Spleen (tissue), 11 donors: ENCODE measurements at regions not wholly inside any gene's neighbourhood (a gene's known extent, or its start where the extent isn't known, plus 50 kb on each side); places are given as distances from the start of the nearest gene placed in this dataset.

Experiments used
- DNase-seq: peaks from one replicate; pipeline ENCODE4 v3.0.0-alpha.2; 2020
- H3K27ac ChIP-seq, 8 donors: fragments of 200-600 bp; sonication (generic) in 7 of 8; 1 replicate in 4 of 8; 2 replicates in 4 of 8; pipeline versions ENCODE4 v1.5.0 to v1.8.0; 2016 to 2021; ENCODE audit warnings: inconsistent platforms in 4 of 8, mild to moderate bottlenecking in 4 of 8, moderate library complexity in 1 of 8
- H3K27me3 ChIP-seq, 7 donors: fragments of 200-600 bp; sonication (generic) in 6 of 7; replicated peaks in 1 of 7; 1 replicate in 4 of 7; 2 replicates in 3 of 7; pipeline versions ENCODE4 v1.5.0 to v1.8.0; 2016 to 2021; ENCODE audit warnings: inconsistent platforms in 3 of 7, mild to moderate bottlenecking in 1 of 7
- H3K36me3 ChIP-seq, 6 donors: fragments of 200-600 bp; sonication (generic) in 5 of 6; 1 replicate in 4 of 6; 2 replicates in 2 of 6; pipeline versions ENCODE4 v1.5.0 to v1.8.0; 2016 to 2021; ENCODE audit warnings: inconsistent platforms in 2 of 6
- H3K4me1 ChIP-seq, 6 donors: fragments of 200-600 bp; sonication (generic) in 5 of 6; 1 replicate in 3 of 6; 2 replicates in 3 of 6; pipeline versions ENCODE4 v1.5.0 to v1.8.0; 2016 to 2021; ENCODE audit warnings: inconsistent platforms in 3 of 6
- H3K4me3 ChIP-seq, 8 donors: fragments of 200-600 bp; sonication (generic) in 7 of 8; 1 replicate in 4 of 8; 2 replicates in 4 of 8; pipeline versions ENCODE4 v1.5.0 to v1.8.0; 2016 to 2021; ENCODE audit warnings: inconsistent platforms in 4 of 8, mild to moderate bottlenecking in 4 of 8, moderate library complexity in 2 of 8
- H3K9me3 ChIP-seq, 8 donors: fragments of 200-600 bp; sonication (generic) in 7 of 8; 1 replicate in 4 of 8; 2 replicates in 4 of 8; pipeline versions ENCODE4 v1.5.0 to v1.8.0; 2016 to 2021; ENCODE audit warnings: inconsistent platforms in 4 of 8
- POLR2A ChIP-seq, 3 donors: fragments of 450-650 bp; IDR thresholded peaks; one replicate each; pipeline ENCODE4 v1.5.1; 2017; ENCODE audit warnings: antibody characterized with exemption in 3 of 3, mild to moderate bottlenecking in 1 of 3
- POLR2AphosphoS5 ChIP-seq, 3 donors: sonication (generic); formaldehyde crosslinking; IDR thresholded peaks; one replicate each; pipeline ENCODE4 v1.5.1; 2017; ENCODE audit warnings: antibody characterized with exemption in 3 of 3
- WGBS, 5 donors: extraction: QIAGEN DNeasy Blood & Tissue Kit in 3 of 5; methylation state at CpG; one replicate each; pipeline versions ENCODE4 v1.1.5 to v1.1.7; 2013 to 2018; 5-methylcytosine and 5-hydroxymethylcytosine counted together
- intact Hi-C: fragments of 100-400 bp; cut with DNase I; formaldehyde crosslinking; loops from one replicate; pipeline ENCODE4 v1.15.0; 2023; ENCODE audit warnings: low total_unique reads
- TF ChIP-seq, protein P1 (sequence below), 11 experiments: fragments of 200-600 bp in 7 of 11; fragments of 450-650 bp in 4 of 11; sonication (generic) in 4 of 11; IDR thresholded peaks in 8 of 11; conservative IDR thresholded peaks in 3 of 11; 1 replicate in 7 of 11; 2 replicates in 4 of 11; pipeline versions ENCODE4 v1.4.0 to v1.8.0; 2016 to 2021; ENCODE audit warnings: antibody characterized with exemption in 11 of 11, inconsistent platforms in 4 of 11, mild to moderate bottlenecking in 1 of 11
- donor health status: healthy with polysubstance abuse.
- donor health status: DM: no; HTN: no; CAD: no; lungs with moderate emphysema.
- donor health status: DM: no; HTN: no; CAD: no.
- donor health status: Bipolar disorder and iron deficiency.
- donor health status: healthy.
- donor health status: DM: no; HTN: no; CAD: no.
- donor health status: DM: yes; HTN: yes; CAD: no.

DNA sequence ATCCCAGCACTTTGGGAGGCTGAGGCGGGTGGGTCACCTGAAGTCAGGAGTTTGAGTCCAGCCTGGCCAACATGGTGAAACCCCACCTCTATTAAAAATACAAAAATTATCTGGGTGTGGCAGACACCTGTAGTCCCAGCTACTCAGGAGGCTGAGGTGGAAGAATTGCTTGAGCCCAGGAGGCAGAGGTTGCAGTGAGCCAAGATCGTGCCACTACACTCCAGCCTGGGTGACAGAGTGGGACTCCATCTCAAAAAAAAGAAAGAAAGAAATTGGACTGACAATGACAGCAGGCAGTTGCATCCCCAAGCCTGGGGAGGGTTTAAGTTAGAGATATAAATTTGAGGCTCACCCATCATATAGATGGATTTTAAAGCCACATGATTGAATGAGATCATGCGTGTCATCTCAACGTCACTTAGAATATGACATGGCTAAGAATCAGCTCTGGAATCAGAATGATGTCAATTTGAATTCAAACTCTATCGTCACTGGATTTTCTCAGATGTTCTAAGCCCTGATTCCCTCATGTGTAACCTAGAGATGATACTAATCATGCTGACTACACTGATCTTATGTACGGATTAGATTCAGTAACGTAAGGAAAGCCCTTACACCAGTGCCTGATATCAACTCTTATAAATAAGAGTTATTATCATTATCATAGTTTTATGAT lies 534.0 kb upstream of the JARID2 start:
- Histone ChIP-seq H3K36me3 (no peaks in the 10 kb centered on the region), H3K4me3 (peak overlapping the region in 1 of 8 donors; percentile 17), H3K27ac (peak overlapping the region in 5 of 8 donors; percentile 0 to 79 (median 67)), H3K4me1 (peaks cover 4 to 38% (median 19%) of the 10 kb centered on the region in 6 donors), H3K9me3 (peaks cover 0 to 10% (median 3%) of the 10 kb centered on the region in 8 donors), H3K27me3 (no peaks in the 10 kb centered on the region)
- DNase-seq = no peak
- TF ChIP-seq POLR2A (IDR thresholded peaks at IDR 0.05) (no peak), POLR2AphosphoS5 (IDR thresholded peaks at IDR 0.05) (no peak)
- TF ChIP-seq, protein P1, sequence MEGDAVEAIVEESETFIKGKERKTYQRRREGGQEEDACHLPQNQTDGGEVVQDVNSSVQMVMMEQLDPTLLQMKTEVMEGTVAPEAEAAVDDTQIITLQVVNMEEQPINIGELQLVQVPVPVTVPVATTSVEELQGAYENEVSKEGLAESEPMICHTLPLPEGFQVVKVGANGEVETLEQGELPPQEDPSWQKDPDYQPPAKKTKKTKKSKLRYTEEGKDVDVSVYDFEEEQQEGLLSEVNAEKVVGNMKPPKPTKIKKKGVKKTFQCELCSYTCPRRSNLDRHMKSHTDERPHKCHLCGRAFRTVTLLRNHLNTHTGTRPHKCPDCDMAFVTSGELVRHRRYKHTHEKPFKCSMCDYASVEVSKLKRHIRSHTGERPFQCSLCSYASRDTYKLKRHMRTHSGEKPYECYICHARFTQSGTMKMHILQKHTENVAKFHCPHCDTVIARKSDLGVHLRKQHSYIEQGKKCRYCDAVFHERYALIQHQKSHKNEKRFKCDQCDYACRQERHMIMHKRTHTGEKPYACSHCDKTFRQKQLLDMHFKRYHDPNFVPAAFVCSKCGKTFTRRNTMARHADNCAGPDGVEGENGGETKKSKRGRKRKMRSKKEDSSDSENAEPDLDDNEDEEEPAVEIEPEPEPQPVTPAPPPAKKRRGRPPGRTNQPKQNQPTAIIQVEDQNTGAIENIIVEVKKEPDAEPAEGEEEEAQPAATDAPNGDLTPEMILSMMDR (IDR thresholded peaks at IDR 0.05 in 8 of 11, conservative IDR thresholded peaks at IDR 0.05 in 3 of 11) = no peak
- 86 to 95% (median 90%) methylated on average over 7 of the region's 7 CpGs for WGBS, 5 donors
- intact Hi-C loops = no loop called here

DNA sequence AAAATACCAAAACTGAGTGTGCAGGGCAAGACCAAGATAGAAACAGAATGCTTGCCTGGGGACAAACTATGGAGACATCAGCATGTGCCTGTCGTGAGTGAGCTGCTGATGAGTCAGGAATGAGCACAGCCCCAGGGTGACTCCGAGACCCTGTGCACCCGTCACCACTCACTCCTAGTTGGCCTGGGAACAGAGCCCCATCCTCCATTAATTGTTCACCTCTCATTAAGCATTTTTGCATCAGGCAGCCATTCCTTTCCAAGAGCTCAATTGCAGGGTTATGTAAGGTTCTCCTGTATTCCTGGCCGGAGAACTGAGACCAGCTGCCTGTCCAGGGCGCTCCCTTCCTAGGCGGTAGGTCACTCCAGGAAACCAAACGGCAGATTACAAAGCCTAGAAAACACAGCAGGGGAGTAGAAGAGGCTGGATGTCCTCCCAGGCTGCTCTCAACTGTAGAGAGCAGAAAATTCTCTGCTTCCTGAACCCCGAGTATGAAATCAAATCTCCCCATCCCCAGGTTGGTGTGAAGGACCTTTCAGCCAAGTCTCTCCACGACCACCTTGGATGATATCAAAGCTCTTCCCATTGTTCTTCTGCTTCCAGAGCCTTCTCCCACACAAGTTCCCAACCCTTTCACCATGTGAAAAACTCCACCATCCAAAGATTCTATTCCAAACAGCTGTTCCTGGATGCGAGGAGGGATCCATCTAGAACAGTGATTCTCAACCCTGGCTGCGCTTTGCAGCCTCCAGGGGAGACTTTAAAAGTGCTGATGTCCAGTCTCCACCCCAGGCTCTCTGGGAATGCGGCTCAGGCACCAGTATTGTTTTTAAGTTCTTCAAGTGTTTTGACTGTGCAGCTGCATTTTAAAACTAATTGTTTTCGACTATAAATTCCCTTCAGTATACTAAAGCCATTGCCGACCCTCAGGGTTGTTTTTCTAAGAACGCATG lies 532.6 kb upstream of the JARID2 start:
- peaks cover 8 to 42% (median 28%) of the 10 kb centered on the region in 6 donors for H3K4me1 ChIP-seq
- H3K36me3 ChIP-seq = no peaks in the 10 kb centered on the region
- no peak for DNase-seq
- H3K27ac ChIP-seq = no peak overlapping the region
- WGBS, 5 donors = 82 to 90% (median 87%) methylated on average over 15 of the region's 15 CpGs
- TF ChIP-seq POLR2A (IDR thresholded peaks at IDR 0.05) (no peak), POLR2AphosphoS5 (IDR thresholded peaks at IDR 0.05) (no peak)
- TF ChIP-seq, protein P1 (IDR thresholded peaks at IDR 0.05 in 8 of 11, conservative IDR thresholded peaks at IDR 0.05 in 3 of 11) = no peak
- intact Hi-C loops = no loop called here
- no peaks in the 10 kb centered on the region for H3K27me3 ChIP-seq
- H3K9me3 ChIP-seq = peaks cover 0 to 10% (median 3%) of the 10 kb centered on the region in 8 donors
- no peak overlapping the region for H3K4me3 ChIP-seq

DNA sequence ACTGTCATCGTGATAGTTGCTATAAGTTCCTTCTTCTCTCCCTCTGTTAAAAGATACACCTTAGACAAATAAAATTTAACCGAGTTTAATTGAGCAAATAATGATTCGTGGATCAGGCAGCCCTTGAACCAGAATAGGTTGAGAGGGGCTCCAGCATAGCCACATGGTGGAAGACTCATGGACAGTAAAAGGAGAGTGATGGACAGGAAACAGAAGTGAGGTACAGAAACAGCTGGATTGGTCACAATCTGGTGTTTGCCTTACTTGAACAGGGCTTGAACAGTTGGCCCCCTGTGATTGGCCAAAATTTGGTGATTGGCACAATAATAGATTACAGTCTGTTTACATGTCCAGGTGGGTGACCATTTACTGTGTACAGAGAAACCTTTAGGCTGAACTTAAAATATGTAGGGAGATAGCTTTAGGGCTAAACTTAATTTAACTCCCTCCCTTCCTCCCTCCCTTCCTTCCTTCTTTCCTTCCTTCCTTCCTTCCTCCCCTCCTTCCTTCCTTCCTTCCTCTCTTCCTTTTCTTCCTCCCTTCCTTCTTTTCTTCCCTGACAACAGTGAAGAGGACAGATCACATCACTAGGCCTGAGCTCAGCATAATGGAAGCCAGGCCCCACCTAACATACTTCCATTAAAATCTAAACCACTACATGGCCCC lies 531.8 kb upstream of the JARID2 start:
- H3K9me3 ChIP-seq = peaks cover 0 to 10% (median 3%) of the 10 kb centered on the region in 8 donors
- no peaks in the 10 kb centered on the region for H3K36me3 ChIP-seq
- intact Hi-C loops = no loop called here
- no peaks in the 10 kb centered on the region for H3K27me3 ChIP-seq
- H3K4me3 ChIP-seq = no peak overlapping the region
- 74 to 90% (median 81%) methylated on average over 3 of the region's 3 CpGs for WGBS, 5 donors
- TF ChIP-seq POLR2AphosphoS5 (IDR thresholded peaks at IDR 0.05) = no peak
- TF ChIP-seq, protein P1 (IDR thresholded peaks at IDR 0.05 in 8 of 11, conservative IDR thresholded peaks at IDR 0.05 in 3 of 11) = no peak
- no peak for TF ChIP-seq POLR2A (IDR thresholded peaks at IDR 0.05)
- no peak overlapping the region for H3K27ac ChIP-seq
- DNase-seq = no peak
- H3K4me1 ChIP-seq = peaks cover 12 to 50% (median 35%) of the 10 kb centered on the region in 6 donors
